ENCODE measurements at regions not wholly inside any gene's neighbourhood (a gene's known extent, or its start where the extent isn't known, plus 50 kb on each side); places are given as distances from the start of the nearest gene placed in this dataset.
"Not testable (repeated sequence)": the region's sequence is repeated elsewhere in the genome, so short reads cannot be mapped to it uniquely, and the experiment has no call there.

DNA sequence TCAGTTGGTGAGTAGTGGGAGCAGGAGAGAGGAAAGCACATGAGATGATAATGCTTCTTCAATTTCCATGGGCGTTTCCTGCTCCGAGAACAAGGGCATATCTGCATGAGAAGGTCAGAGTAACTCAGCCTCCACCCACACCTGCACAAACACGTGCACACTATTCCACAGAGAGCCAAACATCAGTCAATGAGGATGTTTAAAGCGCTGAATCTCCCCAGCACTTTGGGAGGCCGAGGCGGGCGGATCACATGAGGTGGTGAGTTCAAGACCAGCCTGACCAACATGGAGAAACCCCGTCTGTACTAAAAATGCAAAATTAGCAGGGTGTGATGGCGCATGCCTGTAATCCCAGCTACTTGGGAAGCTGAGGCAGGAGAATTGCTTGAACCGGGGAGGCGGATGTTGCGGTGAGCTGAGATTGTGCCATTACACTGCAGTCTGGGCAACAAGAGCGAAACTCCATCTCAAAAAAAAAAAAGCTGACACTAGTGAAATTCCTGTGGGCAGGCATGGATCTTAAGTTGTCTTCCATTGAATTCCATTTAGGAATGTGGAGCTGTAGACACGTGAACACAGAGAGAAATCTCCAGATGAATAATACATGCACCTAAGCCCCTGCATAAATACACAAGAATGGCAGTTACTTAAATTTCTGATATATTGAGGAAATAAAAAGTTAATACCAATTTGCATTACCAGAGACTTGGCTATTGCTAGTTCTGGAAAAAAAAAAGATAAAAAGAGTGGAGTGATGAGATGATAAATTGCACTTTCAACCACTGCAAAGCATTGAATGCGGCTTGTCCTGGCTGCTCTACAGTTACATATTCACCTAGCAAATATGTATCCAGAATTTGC is 1097.4 kb upstream of the TMEM132C start:
- Histone ChIP-seq H2AFZ (ENCODE audit: low read depth, low read length) (no peak overlapping the region), H3K36me3 (ENCODE audit: insufficient read depth, low read length) (no peaks in the 10 kb centered on the region), H3K4me1 (ENCODE audit: insufficient read depth, low read length) (peaks cover 3% of the 10 kb centered on the region), H3K4me3 (ENCODE audit: low read length) (no peak overlapping the region), H3K9me3 (ENCODE audit: low read length) (no peaks in the 10 kb centered on the region), H3K27me3 (ENCODE audit: insufficient read depth, low read length) (no peaks in the 10 kb centered on the region)

GRCh38 chr12:127170226-127171180 is 1096.5 kb upstream of the TMEM132C start:
- H3K4me3 ChIP-seq (ENCODE audit: low read length) = no peak overlapping the region
- H3K36me3 ChIP-seq (ENCODE audit: insufficient read depth, low read length) = no peaks in the 10 kb centered on the region
- H3K4me1 ChIP-seq (ENCODE audit: insufficient read depth, low read length) = peaks cover 3% of the 10 kb centered on the region
- no peaks in the 10 kb centered on the region for H3K27me3 ChIP-seq (ENCODE audit: insufficient read depth, low read length)
- no peaks in the 10 kb centered on the region for H3K9me3 ChIP-seq (ENCODE audit: low read length)
- no peak overlapping the region for H2AFZ ChIP-seq (ENCODE audit: low read depth, low read length)

DNA sequence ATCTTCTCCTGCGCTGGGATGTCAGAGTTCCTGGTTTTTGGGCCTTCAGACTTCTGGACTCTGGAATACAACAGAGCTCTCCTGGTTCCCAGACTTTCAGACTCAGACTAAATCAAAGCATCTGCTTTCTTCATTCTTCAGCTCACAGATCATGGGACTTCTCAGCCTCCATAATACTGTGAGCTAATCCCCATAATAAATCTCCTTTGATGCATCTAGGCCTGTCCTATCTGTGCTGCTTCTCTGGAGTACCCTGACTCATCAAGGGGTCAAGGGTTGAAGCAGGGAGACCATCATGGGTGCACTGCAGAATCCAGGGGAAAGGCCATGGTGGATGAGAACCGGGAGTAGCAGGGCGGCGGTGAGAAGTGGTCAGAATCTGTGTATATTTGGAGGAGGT is 1094.1 kb upstream of the TMEM132C start:
- Histone ChIP-seq H2AFZ (ENCODE audit: low read depth, low read length) (no peak overlapping the region), H3K36me3 (ENCODE audit: insufficient read depth, low read length) (no peaks in the 10 kb centered on the region), H3K4me3 (ENCODE audit: low read length) (no peak overlapping the region), H3K4me1 (ENCODE audit: insufficient read depth, low read length) (no peaks in the 10 kb centered on the region), H3K27me3 (ENCODE audit: insufficient read depth, low read length) (no peaks in the 10 kb centered on the region), H3K9me3 (ENCODE audit: low read length) (peaks cover 3% of the 10 kb centered on the region)

DNA sequence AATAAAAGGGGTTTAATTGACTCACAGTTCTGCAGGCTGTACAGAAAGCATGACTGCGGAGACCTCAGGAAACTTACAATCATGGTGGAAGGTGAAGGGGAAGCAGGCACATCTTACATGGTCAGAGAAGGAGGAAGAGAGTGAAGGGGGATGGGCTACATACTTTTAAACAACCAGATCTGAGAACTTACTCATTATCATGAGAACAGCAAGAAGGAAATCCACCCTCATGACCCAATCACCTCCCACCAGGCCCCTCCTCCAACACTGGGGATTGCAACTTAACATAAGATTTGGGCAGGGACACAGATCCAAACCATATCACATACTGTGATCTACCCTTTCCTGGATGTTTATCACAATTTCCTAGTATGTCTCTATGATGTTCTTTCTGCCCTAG is 1093.0 kb upstream of the TMEM132C start:
- H2AFZ ChIP-seq (ENCODE audit: low read depth, low read length); H3K4me3 ChIP-seq (ENCODE audit: low read length); H3K9me3 ChIP-seq (ENCODE audit: low read length); H3K4me1 ChIP-seq (ENCODE audit: insufficient read depth, low read length); H3K36me3 ChIP-seq (ENCODE audit: insufficient read depth, low read length); H3K27me3 ChIP-seq (ENCODE audit: insufficient read depth, low read length): not testable (repeated sequence)

GRCh38 chr12:127174881-127175280 is 1092.1 kb upstream of the TMEM132C start:
- H3K36me3 ChIP-seq (ENCODE audit: insufficient read depth, low read length) = no peaks in the 10 kb centered on the region
- H3K4me3 ChIP-seq (ENCODE audit: low read length) = no peak overlapping the region
- no peaks in the 10 kb centered on the region for H3K4me1 ChIP-seq (ENCODE audit: insufficient read depth, low read length)
- H3K27me3 ChIP-seq (ENCODE audit: insufficient read depth, low read length) = no peaks in the 10 kb centered on the region
- H3K9me3 ChIP-seq (ENCODE audit: low read length) = peaks cover 3% of the 10 kb centered on the region
- H2AFZ ChIP-seq (ENCODE audit: low read depth, low read length) = no peak overlapping the region

DNA sequence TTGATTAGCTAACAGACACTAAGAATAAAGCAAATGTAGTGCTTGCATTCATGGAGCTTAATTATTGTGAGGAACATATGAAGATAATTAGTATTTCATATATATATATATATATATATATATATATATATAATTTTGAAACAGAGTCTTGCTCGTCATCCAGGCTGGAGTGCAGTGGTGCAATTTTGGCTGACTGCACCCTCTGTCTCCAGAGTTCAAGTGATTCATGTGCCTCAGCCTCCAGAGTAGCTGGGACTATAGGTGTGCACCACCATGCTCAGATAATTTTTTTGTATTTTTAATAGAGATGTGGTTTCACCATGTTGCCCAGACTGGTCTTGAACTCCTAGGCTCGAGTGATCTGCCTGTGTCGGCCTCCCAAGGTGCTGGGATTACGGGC is 1091.6 kb upstream of the TMEM132C start:
- H3K27me3 ChIP-seq (ENCODE audit: insufficient read depth, low read length) = no peaks in the 10 kb centered on the region
- H3K4me3 ChIP-seq (ENCODE audit: low read length) = no peak overlapping the region
- no peaks in the 10 kb centered on the region for H3K36me3 ChIP-seq (ENCODE audit: insufficient read depth, low read length)
- H3K4me1 ChIP-seq (ENCODE audit: insufficient read depth, low read length) = no peaks in the 10 kb centered on the region
- peaks cover 3% of the 10 kb centered on the region for H3K9me3 ChIP-seq (ENCODE audit: low read length)
- no peak overlapping the region for H2AFZ ChIP-seq (ENCODE audit: low read depth, low read length)

GRCh38 chr12:127176804-127177203 is 1090.2 kb upstream of the TMEM132C start:
- Histone ChIP-seq H3K36me3 (ENCODE audit: insufficient read depth, low read length) (no peaks in the 10 kb centered on the region), H3K9me3 (ENCODE audit: low read length) (peaks cover 3% of the 10 kb centered on the region), H3K4me1 (ENCODE audit: insufficient read depth, low read length) (no peaks in the 10 kb centered on the region), H3K27me3 (ENCODE audit: insufficient read depth, low read length) (no peaks in the 10 kb centered on the region), H2AFZ (ENCODE audit: low read depth, low read length) (no peak overlapping the region), H3K4me3 (ENCODE audit: low read length) (no peak overlapping the region)

DNA sequence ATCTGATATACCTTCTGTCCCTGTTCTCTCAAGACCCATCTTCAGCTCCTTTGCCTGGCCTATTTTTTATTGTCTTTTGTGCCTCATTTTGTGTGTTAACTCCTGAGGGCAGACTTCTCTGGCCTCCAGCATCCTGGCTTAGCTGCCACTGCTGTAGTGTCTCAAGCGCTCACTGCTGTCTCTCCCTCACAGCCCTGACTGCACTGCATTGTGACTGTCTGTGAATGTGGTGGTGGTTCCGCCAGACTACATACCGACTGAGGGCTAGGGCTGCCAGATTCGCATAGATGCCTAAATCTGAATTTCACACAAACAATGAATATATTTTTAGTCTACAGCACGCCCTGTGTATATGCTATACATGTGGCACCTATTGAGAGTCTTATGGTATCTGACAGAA is 1088.9 kb upstream of the TMEM132C start:
- no peaks in the 10 kb centered on the region for H3K36me3 ChIP-seq (ENCODE audit: insufficient read depth, low read length)
- no peaks in the 10 kb centered on the region for H3K4me1 ChIP-seq (ENCODE audit: insufficient read depth, low read length)
- no peaks in the 10 kb centered on the region for H3K27me3 ChIP-seq (ENCODE audit: insufficient read depth, low read length)
- no peak overlapping the region for H2AFZ ChIP-seq (ENCODE audit: low read depth, low read length)
- H3K9me3 ChIP-seq (ENCODE audit: low read length) = peaks cover 3% of the 10 kb centered on the region
- no peak overlapping the region for H3K4me3 ChIP-seq (ENCODE audit: low read length)

GRCh38 chr12:127178463-127178862 is 1088.5 kb upstream of the TMEM132C start:
- Histone ChIP-seq H3K27me3 (ENCODE audit: insufficient read depth, low read length) (no peaks in the 10 kb centered on the region), H2AFZ (ENCODE audit: low read depth, low read length) (no peak overlapping the region), H3K4me1 (ENCODE audit: insufficient read depth, low read length) (no peaks in the 10 kb centered on the region), H3K4me3 (ENCODE audit: low read length) (no peak overlapping the region), H3K36me3 (ENCODE audit: insufficient read depth, low read length) (no peaks in the 10 kb centered on the region), H3K9me3 (ENCODE audit: low read length) (peaks cover 3% of the 10 kb centered on the region)

- Histone ChIP-seq H3K9me3 (ENCODE audit: low read length) (peaks cover 3% of the 10 kb centered on the region), H3K27me3 (ENCODE audit: insufficient read depth, low read length) (no peaks in the 10 kb centered on the region), H3K4me1 (ENCODE audit: insufficient read depth, low read length) (no peaks in the 10 kb centered on the region), H3K36me3 (ENCODE audit: insufficient read depth, low read length) (no peaks in the 10 kb centered on the region), H3K4me3 (ENCODE audit: low read length) (no peak overlapping the region), H2AFZ (ENCODE audit: low read depth, low read length) (no peak overlapping the region)
Observed at GRCh38 chr12:127179176-127179575, 1087.8 kb upstream of the TMEM132C start.

- H3K36me3 ChIP-seq (ENCODE audit: insufficient read depth, low read length) = no peaks in the 10 kb centered on the region
- H3K4me3 ChIP-seq (ENCODE audit: low read length) = no peak overlapping the region
- no peak overlapping the region for H2AFZ ChIP-seq (ENCODE audit: low read depth, low read length)
- H3K27me3 ChIP-seq (ENCODE audit: insufficient read depth, low read length) = no peaks in the 10 kb centered on the region
- peaks cover under 1% of the 10 kb centered on the region for H3K9me3 ChIP-seq (ENCODE audit: low read length)
- no peaks in the 10 kb centered on the region for H3K4me1 ChIP-seq (ENCODE audit: insufficient read depth, low read length)
Observed at GRCh38 chr12:127182018-127182417, 1085.0 kb upstream of the TMEM132C start.

DNA sequence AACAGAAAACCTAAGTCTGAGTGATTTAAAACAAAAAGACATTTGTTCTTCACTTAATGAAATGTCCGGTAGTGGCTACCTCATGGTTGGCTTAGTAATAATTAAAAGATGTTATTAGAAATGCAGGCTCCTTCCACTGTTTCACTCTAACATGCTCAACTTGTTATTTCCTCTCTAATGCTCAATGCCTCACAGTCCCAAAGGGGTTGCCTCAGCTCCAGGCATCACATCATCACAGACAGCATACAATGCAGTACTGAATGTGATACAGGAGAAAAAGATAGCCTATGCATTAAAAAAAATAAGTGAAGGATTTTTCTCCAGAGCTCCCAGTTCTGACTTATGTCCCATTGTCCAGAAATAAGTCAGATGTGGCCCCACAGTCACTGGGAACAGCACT is 1077.0 kb upstream of the TMEM132C start:
- no peaks in the 10 kb centered on the region for H3K27me3 ChIP-seq (ENCODE audit: insufficient read depth, low read length)
- H3K4me3 ChIP-seq (ENCODE audit: low read length) = no peak overlapping the region
- no peaks in the 10 kb centered on the region for H3K9me3 ChIP-seq (ENCODE audit: low read length)
- no peak overlapping the region for H2AFZ ChIP-seq (ENCODE audit: low read depth, low read length)
- no peaks in the 10 kb centered on the region for H3K36me3 ChIP-seq (ENCODE audit: insufficient read depth, low read length)
- no peaks in the 10 kb centered on the region for H3K4me1 ChIP-seq (ENCODE audit: insufficient read depth, low read length)

- Histone ChIP-seq H3K27me3 (ENCODE audit: insufficient read depth, low read length) (no peaks in the 10 kb centered on the region), H3K4me1 (ENCODE audit: insufficient read depth, low read length) (no peaks in the 10 kb centered on the region)
Observed at GRCh38 chr12:127191129-127191528, 1075.8 kb upstream of the TMEM132C start.

More at GRCh38 chr12:127191129-127191528, 1075.8 kb upstream of the TMEM132C start:
- H3K4me3 ChIP-seq (ENCODE audit: low read length) = no peak overlapping the region
- no peak overlapping the region for H2AFZ ChIP-seq (ENCODE audit: low read depth, low read length)
- H3K9me3 ChIP-seq (ENCODE audit: low read length) = no peaks in the 10 kb centered on the region
- no peaks in the 10 kb centered on the region for H3K36me3 ChIP-seq (ENCODE audit: insufficient read depth, low read length)
